Muscle layer of duodenum (tissue), 2 donors: ENCODE measurements at regions not wholly inside any gene's neighbourhood (a gene's known extent, or its start where the extent isn't known, plus 50 kb on each side); places are given as distances from the start of the nearest gene placed in this dataset.

ENCODE experiments used
- H3K27ac ChIP-seq: one replicate; pipeline ENCODE4 v1.7.0; 2013; ENCODE audit warnings: mild to moderate bottlenecking, low read length
- H3K27me3 ChIP-seq: one replicate; pipeline ENCODE4 v1.7.0; 2013; ENCODE audit warnings: low read depth, mild to moderate bottlenecking, control low read depth, low read length
- H3K36me3 ChIP-seq, 2 donors: one replicate each; pipeline ENCODE4 v1.7.0; 2013; ENCODE audit warnings: low read length in 2 of 2, control low read depth in 1 of 2, mild to moderate bottlenecking in 1 of 2; ENCODE audit not compliant: insufficient read depth in 2 of 2, control insufficient read depth in 1 of 2
- H3K4me1 ChIP-seq, 2 donors: one replicate each; pipeline ENCODE4 v1.7.0; 2013; ENCODE audit warnings: low read length in 2 of 2, mild to moderate bottlenecking in 2 of 2, control low read depth in 1 of 2, moderate library complexity in 1 of 2; ENCODE audit not compliant: insufficient read depth in 2 of 2, control insufficient read depth in 1 of 2
- H3K4me3 ChIP-seq, 2 donors: one replicate each; pipeline ENCODE4 v1.7.0; 2013; ENCODE audit warnings: low read length in 2 of 2, low read depth in 1 of 2, mild to moderate bottlenecking in 1 of 2
- H3K9me3 ChIP-seq, 2 donors: one replicate each; pipeline ENCODE4 v1.7.0; 2013; ENCODE audit warnings: low read length in 2 of 2, control low read depth in 1 of 2, mild to moderate bottlenecking in 1 of 2; ENCODE audit not compliant: control insufficient read depth in 1 of 2
- donor health status: healthy.

DNA sequence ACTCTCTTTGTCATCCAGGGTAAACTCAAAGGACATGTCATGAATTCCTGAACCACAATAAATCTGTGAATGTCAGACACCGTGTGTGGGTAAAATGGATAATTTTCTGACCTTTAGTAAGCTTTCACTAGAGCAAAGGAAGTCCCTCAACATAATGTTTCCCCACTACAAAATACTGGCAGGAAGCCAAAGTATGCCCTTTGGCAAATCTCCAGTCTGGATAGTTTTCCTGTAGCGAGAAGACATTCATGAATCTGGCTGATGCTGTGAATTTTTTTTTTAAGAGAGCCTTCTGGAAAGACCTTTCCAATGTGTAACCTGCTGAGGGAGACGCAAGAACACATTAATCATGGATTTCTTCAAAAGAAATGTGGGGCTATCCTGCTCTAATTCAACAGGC is 389.6 kb upstream of the DDHD1 start:
- Histone ChIP-seq H3K9me3 (no peaks in the 10 kb centered on the region), H3K4me1 (peaks cover 5 to 27% of the 10 kb centered on the region in 2 donors), H3K4me3 (no peak overlapping the region), H3K36me3 (no peaks in the 10 kb centered on the region), H3K27me3 (no peaks in the 10 kb centered on the region), H3K27ac (no peak overlapping the region)

GRCh38 chr14:53541411-53541810 is 388.3 kb upstream of the DDHD1 start:
- H3K36me3 ChIP-seq, result no peaks in the 10 kb centered on the region
- no peak overlapping the region for H3K4me3 ChIP-seq
- peak overlapping the region; percentile 10 for H3K27ac ChIP-seq
- H3K9me3 ChIP-seq, result no peaks in the 10 kb centered on the region
- H3K27me3 ChIP-seq, result no peaks in the 10 kb centered on the region
- H3K4me1 ChIP-seq, result peaks cover 5 to 32% of the 10 kb centered on the region in 2 donors

DNA sequence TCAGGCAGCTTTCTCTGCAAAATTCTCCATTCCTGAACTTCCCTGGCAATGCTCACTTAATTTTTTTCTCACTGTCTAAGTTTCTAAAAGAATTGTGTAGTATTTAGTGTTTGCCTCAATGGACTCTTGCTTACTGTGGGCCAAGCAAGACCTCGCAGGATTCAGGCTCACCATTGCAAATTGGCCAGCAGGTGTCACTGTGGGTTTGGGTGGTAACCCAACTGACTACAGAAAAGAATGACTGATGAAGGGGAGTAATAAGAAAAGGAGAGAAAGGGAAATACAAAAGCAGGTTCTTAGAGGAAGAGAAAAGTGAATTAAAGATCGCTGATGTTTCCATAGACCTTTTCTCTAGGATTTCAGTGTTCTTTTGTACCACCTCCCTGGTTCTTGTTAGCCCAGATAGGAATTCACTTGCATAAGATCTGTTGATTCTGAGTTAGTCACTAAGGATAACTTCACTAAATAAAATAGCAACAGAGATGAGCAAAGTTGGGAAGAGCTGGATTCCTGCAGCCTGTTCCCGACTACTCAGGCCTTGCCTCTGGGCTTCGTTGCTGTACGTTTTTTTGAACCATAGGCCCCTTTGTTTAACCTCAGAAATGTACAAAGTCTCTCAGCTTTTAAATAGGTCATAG is 386.5 kb upstream of the DDHD1 start:
- no peaks in the 10 kb centered on the region for H3K27me3 ChIP-seq
- peaks cover 5 to 32% of the 10 kb centered on the region in 2 donors for H3K4me1 ChIP-seq
- H3K4me3 ChIP-seq, result no peak overlapping the region
- H3K9me3 ChIP-seq, result no peaks in the 10 kb centered on the region
- peak overlapping the region; percentile 41 for H3K27ac ChIP-seq
- no peaks in the 10 kb centered on the region for H3K36me3 ChIP-seq

- H3K9me3 ChIP-seq, result no peaks in the 10 kb centered on the region
- peaks cover 5 to 32% of the 10 kb centered on the region in 2 donors for H3K4me1 ChIP-seq
- H3K27me3 ChIP-seq, result no peaks in the 10 kb centered on the region
- no peaks in the 10 kb centered on the region for H3K36me3 ChIP-seq
- no peak overlapping the region for H3K4me3 ChIP-seq
- no peak overlapping the region for H3K27ac ChIP-seq
Observed at GRCh38 chr14:53538316-53538881, 385.3 kb upstream of the DDHD1 start.

- H3K9me3 ChIP-seq, result no peaks in the 10 kb centered on the region
- peaks cover 5 to 28% of the 10 kb centered on the region in 2 donors for H3K4me1 ChIP-seq
- H3K36me3 ChIP-seq, result no peaks in the 10 kb centered on the region
- no peaks in the 10 kb centered on the region for H3K27me3 ChIP-seq
- no peak overlapping the region for H3K4me3 ChIP-seq
- H3K27ac ChIP-seq, result peak overlapping the region; percentile 58
Observed at GRCh38 chr14:53537422-53538315, 384.5 kb upstream of the DDHD1 start.

DNA sequence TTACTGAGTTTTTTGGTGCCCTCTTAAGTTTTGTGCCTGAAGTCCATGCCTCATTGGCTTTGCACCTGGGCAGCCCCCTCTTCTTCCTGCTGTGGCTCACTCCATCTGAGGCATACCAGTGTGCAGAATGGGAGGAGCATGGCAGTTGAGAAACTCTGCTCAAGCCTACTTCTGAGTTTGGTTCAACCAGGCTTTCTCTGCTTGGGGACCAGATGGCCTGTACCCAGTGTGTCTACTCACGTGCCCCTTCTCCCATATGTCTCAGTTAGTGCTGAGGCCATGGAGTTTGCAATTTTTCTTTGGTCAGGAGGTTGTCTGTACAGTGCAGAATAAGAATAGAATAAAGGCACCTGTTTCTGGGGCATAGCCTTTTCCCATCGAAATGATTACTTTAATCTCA is 383.3 kb upstream of the DDHD1 start:
- H3K9me3 ChIP-seq, result no peaks in the 10 kb centered on the region
- H3K27ac ChIP-seq, result no peak overlapping the region
- no peaks in the 10 kb centered on the region for H3K36me3 ChIP-seq
- H3K27me3 ChIP-seq, result no peaks in the 10 kb centered on the region
- H3K4me1 ChIP-seq, result peaks cover 1 to 25% of the 10 kb centered on the region in 2 donors
- H3K4me3 ChIP-seq, result no peak overlapping the region

DNA sequence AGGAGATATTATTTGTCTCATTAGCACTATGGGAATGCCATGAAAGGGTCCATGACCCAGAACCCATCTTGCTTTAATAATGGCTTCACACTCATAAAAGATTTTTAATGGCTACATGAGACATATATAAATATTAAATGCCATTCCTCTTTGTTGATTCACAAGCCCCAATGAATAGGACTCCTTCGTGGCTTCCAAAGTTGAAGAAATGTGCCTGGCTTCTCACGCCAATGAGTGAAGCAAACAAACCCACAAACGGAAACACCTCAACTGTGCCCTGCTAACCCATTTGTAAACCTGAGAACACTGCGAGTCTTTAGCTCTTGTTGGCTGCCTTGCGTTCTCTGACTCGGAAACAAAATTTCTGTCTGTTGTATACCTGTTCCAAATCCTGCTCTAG is 381.7 kb upstream of the DDHD1 start:
- peaks cover 0 to 19% of the 10 kb centered on the region in 2 donors for H3K4me1 ChIP-seq
- no peak overlapping the region for H3K27ac ChIP-seq
- no peak overlapping the region for H3K4me3 ChIP-seq
- H3K27me3 ChIP-seq, result no peaks in the 10 kb centered on the region
- no peaks in the 10 kb centered on the region for H3K9me3 ChIP-seq
- H3K36me3 ChIP-seq, result no peaks in the 10 kb centered on the region

DNA sequence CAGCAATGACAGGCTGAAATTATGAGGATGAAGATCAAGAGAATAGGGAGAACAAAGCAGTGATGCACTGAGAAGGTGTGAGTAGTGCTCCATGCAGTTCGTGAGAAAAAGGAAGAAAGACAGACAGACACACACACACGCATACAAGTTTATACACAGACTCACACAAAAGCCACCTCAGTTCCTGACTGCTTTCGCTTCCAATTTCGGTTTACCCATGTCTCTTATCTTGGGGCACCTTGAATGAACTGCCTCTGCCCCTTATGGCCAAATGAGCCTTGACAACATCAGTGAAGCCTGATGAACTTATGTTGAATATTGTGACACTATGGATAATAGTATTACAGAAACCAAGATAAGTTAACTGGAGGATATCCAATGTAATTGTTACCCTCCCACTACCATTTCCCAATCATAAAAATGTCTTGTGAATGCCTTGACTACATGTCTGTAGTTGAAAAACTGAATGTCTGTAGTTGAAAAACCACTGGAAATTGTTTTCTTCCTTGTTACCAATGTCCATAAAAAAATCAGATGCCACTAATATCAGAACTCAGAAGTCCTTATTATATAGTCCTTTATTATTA is 380.4 kb upstream of the DDHD1 start:
- Histone ChIP-seq H3K27me3 (no peaks in the 10 kb centered on the region), H3K36me3 (no peaks in the 10 kb centered on the region), H3K4me1 (peaks cover 0 to 9% of the 10 kb centered on the region in 2 donors), H3K9me3 (no peaks in the 10 kb centered on the region), H3K27ac (no peak overlapping the region), H3K4me3 (no peak overlapping the region)

- Histone ChIP-seq H3K9me3 (no peaks in the 10 kb centered on the region), H3K27me3 (no peaks in the 10 kb centered on the region)
Observed at GRCh38 chr14:53532853-53533252, 379.7 kb upstream of the DDHD1 start.

DNA sequence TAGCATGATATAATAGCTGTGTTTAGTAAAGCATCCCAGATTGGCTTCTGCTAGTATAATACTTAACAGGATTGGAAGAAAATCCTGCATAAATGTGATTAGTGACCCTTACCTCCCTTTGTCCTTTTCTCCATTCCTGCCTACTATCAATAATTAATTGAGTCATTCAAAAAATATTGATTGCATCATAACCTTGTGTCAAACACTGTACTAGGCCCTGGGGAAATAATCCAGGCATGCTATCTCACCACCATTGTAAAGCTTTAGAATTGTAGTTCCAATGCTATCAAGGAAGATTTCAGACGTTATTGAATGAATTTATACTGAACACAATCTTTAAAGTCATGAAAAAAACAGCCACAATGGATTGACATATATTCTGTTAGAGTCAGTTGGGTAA is 378.6 kb upstream of the DDHD1 start:
- Histone ChIP-seq H3K4me3 (no peak overlapping the region), H3K4me1 (no peaks in the 10 kb centered on the region), H3K27ac (no peak overlapping the region), H3K9me3 (no peaks in the 10 kb centered on the region), H3K27me3 (no peaks in the 10 kb centered on the region), H3K36me3 (no peaks in the 10 kb centered on the region)

More at GRCh38 chr14:53532853-53533252, 379.7 kb upstream of the DDHD1 start:
- Histone ChIP-seq H3K36me3 (no peaks in the 10 kb centered on the region), H3K27ac (no peak overlapping the region), H3K4me3 (no peak overlapping the region), H3K4me1 (peaks cover 0 to 6% of the 10 kb centered on the region in 2 donors)

DNA sequence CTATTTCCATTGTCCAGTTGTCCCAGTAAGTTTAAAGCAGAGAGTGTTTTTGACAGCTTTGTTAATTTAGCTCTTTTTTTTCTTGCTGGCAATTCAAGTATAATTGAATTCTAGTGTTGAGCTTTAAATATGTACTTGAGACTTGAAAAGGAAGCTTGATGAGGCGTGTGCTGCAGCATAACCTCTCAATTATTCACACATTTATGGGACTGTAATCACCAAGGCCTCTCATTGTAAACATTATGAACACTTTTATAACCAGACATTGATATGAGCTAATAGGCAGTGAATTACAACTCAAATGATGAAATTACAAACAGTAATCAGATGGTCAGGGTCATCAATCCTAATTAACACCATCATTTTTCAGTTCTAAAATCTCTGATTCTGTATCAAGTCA is 378.0 kb upstream of the DDHD1 start:
- H3K27me3 ChIP-seq, result no peaks in the 10 kb centered on the region
- no peak overlapping the region for H3K4me3 ChIP-seq
- H3K9me3 ChIP-seq, result no peaks in the 10 kb centered on the region
- H3K4me1 ChIP-seq, result no peaks in the 10 kb centered on the region
- H3K27ac ChIP-seq, result no peak overlapping the region
- no peaks in the 10 kb centered on the region for H3K36me3 ChIP-seq
